RWPE1 (cell line): ENCODE measurements at regions not wholly inside any gene's neighbourhood (a gene's known extent, or its start where the extent isn't known, plus 50 kb on each side); places are given as distances from the start of the nearest gene placed in this dataset.

Experiments
- CTCF ChIA-PET: fragments of 350-600 bp; sonication (Branson Sonifier 250); formaldehyde crosslinking; extraction: SDS; loops from one replicate; lab custom pipeline; 2021; lab: Yijun Ruan, JAX
- POLR2A ChIA-PET: fragments of 400-600 bp; formaldehyde crosslinking; extraction: SDS; loops from one replicate; lab custom pipeline; 2020; ENCODE audit warnings: antibody characterized with exemption; ENCODE audit not compliant: low non-redundant PET; lab: Yijun Ruan, JAX
- DNase-seq: peaks from one replicate; pipeline ENCODE4 v3.0.0; 2012; ENCODE audit warnings: low spot score
- H3K27ac ChIP-seq: fragments of 450-650 bp; 2 replicates; pipeline ENCODE4 v1.5.1; 2017
- CTCF ChIP-seq: fragments of 450-650 bp; conservative IDR thresholded peaks from 2 replicates; pipeline ENCODE4 v1.5.1; 2017; ENCODE audit warnings: low read depth, mild to moderate bottlenecking

DNA sequence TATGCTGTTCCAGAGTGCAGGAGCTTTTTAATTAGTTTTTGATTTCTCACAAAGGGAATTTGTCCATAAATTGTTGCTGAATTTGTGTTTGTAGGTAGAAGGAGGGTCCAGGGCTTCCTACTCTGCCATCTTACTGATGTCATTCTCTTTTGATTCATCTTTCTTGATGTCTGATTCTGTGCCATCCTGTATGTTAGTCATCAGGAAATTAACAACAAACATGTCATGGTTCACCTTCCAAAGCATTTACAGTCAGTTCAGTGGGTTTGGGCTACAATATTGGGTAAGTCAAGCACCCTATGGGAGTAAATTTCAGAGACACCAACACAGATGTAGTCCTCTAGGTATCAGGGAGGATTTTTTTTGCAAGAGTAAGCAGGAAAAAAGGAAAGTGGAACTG lies 135.2 kb upstream of the SLC38A2 start:
- DNase-seq: no peak
- POLR2A ChIA-PET: no interaction called here
- H3K27ac ChIP-seq: no peak overlapping the region
- TF ChIP-seq CTCF: no peak
- CTCF ChIA-PET: interaction anchor here (0.6 kb wide), 1 partner anchor 15 kb away, joined by 3 read pairs; no protein-coding TSS in a partner anchor

DNA sequence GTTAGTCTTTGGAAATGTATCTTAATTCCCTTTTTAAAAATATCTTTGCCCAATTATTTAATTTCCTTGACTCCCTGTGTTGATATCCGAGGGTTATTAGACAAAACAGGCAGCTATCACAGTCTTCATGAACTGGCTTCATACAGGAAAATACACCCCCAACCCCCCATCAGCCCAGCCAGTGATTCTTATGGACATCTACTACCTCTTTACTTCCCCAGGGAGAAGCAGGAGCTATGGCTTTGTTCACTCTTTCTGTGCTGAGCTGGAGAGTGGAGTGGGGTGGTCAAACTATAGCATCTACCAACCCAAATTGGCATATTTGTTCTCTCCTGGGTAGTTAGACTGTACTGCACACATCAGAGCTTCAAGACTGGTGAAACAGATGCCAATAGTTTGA lies 134.4 kb upstream of the SLC38A2 start:
- ChIA-PET CTCF (no interaction called here), POLR2A (no interaction called here)
- no peak for TF ChIP-seq CTCF
- H3K27ac ChIP-seq: no peak overlapping the region
- no peak for DNase-seq

GRCh38 chr12:46506198-46506597 lies 133.6 kb upstream of the SLC38A2 start:
- POLR2A ChIA-PET: no interaction called here
- H3K27ac ChIP-seq: no peak overlapping the region
- no peak for TF ChIP-seq CTCF
- DNase-seq: no peak
- CTCF ChIA-PET: no interaction called here

DNA sequence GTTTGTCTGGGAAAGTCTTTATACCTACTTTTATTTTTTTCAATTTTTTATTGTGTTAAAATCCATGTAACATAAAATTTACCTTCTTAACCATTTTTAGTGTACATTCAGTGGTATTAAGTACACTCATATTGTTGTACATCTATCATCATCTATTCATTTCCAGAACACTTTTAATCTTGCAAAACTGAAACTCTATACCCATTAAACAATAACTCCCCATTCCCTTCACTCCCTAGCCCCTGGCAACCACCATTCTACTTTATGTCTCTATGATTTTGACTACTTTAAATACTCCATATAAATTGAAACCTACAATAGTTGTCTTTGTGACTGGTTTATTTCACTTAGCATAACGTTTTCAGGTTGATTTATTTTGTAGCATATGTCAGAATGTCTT lies 131.9 kb upstream of the SLC38A2 start:
- no peak for DNase-seq
- H3K27ac ChIP-seq: no peak overlapping the region
- CTCF ChIA-PET: no interaction called here
- TF ChIP-seq CTCF: no peak
- POLR2A ChIA-PET: no interaction called here

DNA sequence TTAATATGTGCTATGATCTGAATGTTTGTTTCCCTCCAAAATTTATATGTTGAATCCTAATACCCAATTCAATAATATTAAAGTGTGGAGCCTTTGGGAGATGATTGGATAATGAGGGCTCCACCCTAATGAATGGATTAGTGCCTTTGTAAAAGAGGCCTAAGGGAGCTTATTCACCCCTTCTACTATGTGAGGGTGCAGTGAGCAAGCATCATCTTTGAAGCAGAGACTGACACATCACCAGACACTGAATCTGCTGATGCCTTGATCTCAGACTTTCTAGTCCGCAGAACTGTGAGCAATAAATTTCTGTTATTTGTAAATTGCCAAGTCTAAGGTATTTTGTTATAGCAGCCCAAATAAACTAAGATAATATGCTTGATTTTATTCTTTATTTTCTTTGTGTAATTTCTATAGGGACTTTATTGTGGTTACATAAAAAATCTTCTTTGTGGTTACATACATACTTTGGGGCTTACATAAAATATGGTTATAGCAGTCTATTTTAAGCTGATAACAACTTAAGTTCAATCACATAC lies 131.1 kb upstream of the SLC38A2 start:
- CTCF ChIA-PET: no interaction called here
- DNase-seq: no peak
- TF ChIP-seq CTCF: no peak
- POLR2A ChIA-PET: no interaction called here
- no peak overlapping the region for H3K27ac ChIP-seq

- no peak for DNase-seq
- CTCF ChIA-PET: no interaction called here
- no peak for TF ChIP-seq CTCF
- POLR2A ChIA-PET: no interaction called here
- H3K27ac ChIP-seq: no peak overlapping the region
These were observed 128.1 kb upstream of the SLC38A2 start for GRCh38 chr12:46500673-46501072.
